ENCODE measurements at regions not wholly inside any gene's neighbourhood (a gene's known extent, or its start where the extent isn't known, plus 50 kb on each side); places are given as distances from the start of the nearest gene placed in this dataset.

DNA sequence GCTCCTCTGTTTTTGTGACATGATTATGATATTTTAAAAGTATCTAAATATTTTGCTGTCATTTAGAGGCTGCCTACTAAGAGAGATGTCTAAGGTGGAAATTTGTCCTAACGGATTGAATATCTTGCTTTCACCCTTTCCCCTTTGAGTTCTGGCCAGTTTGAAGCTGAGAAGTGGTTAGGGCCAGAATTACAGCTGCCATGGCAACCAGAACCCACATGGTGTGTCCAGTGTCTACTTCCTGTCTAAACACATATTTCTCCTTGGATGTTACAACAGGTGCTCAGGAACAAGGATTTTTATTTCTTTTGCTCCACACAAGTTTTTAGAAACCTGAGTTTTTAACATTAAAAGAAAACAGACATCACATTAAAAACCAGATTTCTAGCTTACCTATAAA, 335.1 kb upstream of the OR4E1 start:
- Histone ChIP-seq H3K27me3 (no peaks in the 10 kb centered on the region), H3K9me3 (replicated peaks in 1 of 3) (no peaks in the 10 kb centered on the region), H3K27ac (no peak overlapping the region), H3K36me3 (replicated peaks in 1 of 2) (no peaks in the 10 kb centered on the region), H3K4me3 (no peak overlapping the region), H3K4me1 (replicated peaks in 1 of 2) (no peaks in the 10 kb centered on the region)
- intact Hi-C loops (cut with DNase I), result no loop called here
- WGBS, 4 donors, result 27 to 67% (median 46%) methylated on average over 1 of the region's 1 CpG
- TF ChIP-seq CTCF (IDR thresholded peaks at IDR 0.05) (no peak), POLR2A (IDR thresholded peaks at IDR 0.05) (no peak)
- no peak for DNase-seq

DNA sequence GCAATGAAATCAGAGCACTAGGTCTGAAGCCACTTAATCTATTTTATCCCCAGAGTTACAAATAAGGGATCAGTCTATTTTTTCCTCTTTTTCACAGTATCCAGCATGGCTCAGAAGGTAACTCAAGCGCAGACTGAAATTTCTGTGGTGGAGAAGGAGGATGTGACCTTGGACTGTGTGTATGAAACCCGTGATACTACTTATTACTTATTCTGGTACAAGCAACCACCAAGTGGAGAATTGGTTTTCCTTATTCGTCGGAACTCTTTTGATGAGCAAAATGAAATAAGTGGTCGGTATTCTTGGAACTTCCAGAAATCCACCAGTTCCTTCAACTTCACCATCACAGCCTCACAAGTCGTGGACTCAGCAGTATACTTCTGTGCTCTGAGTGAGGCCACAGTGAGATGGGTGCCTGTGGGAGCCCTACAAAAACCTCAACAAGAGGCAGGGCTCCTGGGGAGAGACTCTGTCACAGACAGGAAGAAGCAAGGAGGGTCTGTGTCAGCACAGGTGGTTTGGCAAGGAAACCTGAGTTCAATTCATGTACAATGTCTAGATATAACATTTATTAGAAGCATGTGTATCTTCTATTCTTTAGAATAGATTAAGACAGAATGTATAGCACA, 334.3 kb upstream of the OR4E1 start:
- 80 to 85% (median 83%) methylated on average over 6 of the region's 6 CpGs for WGBS, 4 donors
- H3K36me3 ChIP-seq (replicated peaks in 1 of 2), result no peaks in the 10 kb centered on the region
- intact Hi-C loops (cut with DNase I), result no loop called here

GRCh38 chr14:22007363-22007762, 333.7 kb upstream of the OR4E1 start:
- 75 to 95% (median 91%) methylated on average over 2 to 3 of the region's 3 CpGs for WGBS, 4 donors

More for the DNA sequence above, 334.3 kb upstream of the OR4E1 start:
- Histone ChIP-seq H3K27me3 (no peaks in the 10 kb centered on the region), H3K27ac (no peak overlapping the region), H3K4me3 (no peak overlapping the region), H3K4me1 (replicated peaks in 1 of 2) (no peaks in the 10 kb centered on the region), H3K9me3 (replicated peaks in 1 of 3) (no peaks in the 10 kb centered on the region)
- TF ChIP-seq CTCF (IDR thresholded peaks at IDR 0.05), result no peak
- TF ChIP-seq POLR2A (IDR thresholded peaks at IDR 0.05), result no peak
- no peak for DNase-seq

DNA sequence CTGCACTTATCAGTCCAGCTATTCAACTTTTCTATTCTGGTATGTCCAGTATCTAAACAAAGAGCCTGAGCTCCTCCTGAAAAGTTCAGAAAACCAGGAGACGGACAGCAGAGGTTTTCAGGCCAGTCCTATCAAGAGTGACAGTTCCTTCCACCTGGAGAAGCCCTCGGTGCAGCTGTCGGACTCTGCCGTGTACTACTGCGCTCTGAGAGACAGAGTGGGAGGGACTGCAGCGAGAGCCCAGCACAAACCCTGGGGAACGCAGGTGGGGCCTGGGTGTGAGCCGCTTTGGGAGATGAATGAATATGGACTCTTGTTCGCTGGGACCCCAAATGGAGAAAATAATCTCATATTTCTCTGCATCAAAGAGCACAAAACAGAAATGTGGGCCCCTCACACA, 329.8 kb upstream of the OR4E1 start:
- H3K4me3 ChIP-seq, result no peak overlapping the region
- H3K9me3 ChIP-seq (replicated peaks in 1 of 3), result no peaks in the 10 kb centered on the region
- 82 to 90% (median 90%) methylated on average over 9 of the region's 9 CpGs for WGBS, 4 donors
- H3K27ac ChIP-seq, result no peak overlapping the region
- TF ChIP-seq CTCF (IDR thresholded peaks at IDR 0.05) (no peak), POLR2A (IDR thresholded peaks at IDR 0.05) (no peak)
- intact Hi-C loops (cut with DNase I), result no loop called here
- no peak for DNase-seq
- no peaks in the 10 kb centered on the region for H3K27me3 ChIP-seq
- no peaks in the 10 kb centered on the region for H3K4me1 ChIP-seq (replicated peaks in 1 of 2)
- H3K36me3 ChIP-seq (replicated peaks in 1 of 2), result no peaks in the 10 kb centered on the region

More at GRCh38 chr14:22007363-22007762, 333.7 kb upstream of the OR4E1 start:
- no peaks in the 10 kb centered on the region for H3K4me1 ChIP-seq (replicated peaks in 1 of 2)
- H3K36me3 ChIP-seq (replicated peaks in 1 of 2), result no peaks in the 10 kb centered on the region
- intact Hi-C loops (cut with DNase I), result no loop called here
- H3K4me3 ChIP-seq, result no peak overlapping the region
- no peaks in the 10 kb centered on the region for H3K9me3 ChIP-seq (replicated peaks in 1 of 3)
- no peak for DNase-seq
- no peaks in the 10 kb centered on the region for H3K27me3 ChIP-seq
- no peak for TF ChIP-seq POLR2A (IDR thresholded peaks at IDR 0.05)
- H3K27ac ChIP-seq, result no peak overlapping the region

GRCh38 chr14:22002860-22003284, 329.3 kb upstream of the OR4E1 start:
- H3K27ac ChIP-seq, result no peak overlapping the region
- DNase-seq, result no peak
- no peaks in the 10 kb centered on the region for H3K9me3 ChIP-seq (replicated peaks in 1 of 3)
- no peak overlapping the region for H3K4me3 ChIP-seq
- intact Hi-C loops (cut with DNase I), result no loop called here
- WGBS, 4 donors, result 49 to 51% (median 50%) methylated on average over 10 of the region's 10 CpGs
- H3K36me3 ChIP-seq (replicated peaks in 1 of 2), result no peaks in the 10 kb centered on the region
- TF ChIP-seq CTCF (IDR thresholded peaks at IDR 0.05) (no peak), POLR2A (IDR thresholded peaks at IDR 0.05) (no peak)
- no peaks in the 10 kb centered on the region for H3K4me1 ChIP-seq (replicated peaks in 1 of 2)
- no peaks in the 10 kb centered on the region for H3K27me3 ChIP-seq

Measured in adrenal gland (tissue), 9 donors.